Stimulated activated memory B cell treated with anti-CD40 and anti-IgM and Interleukin-4, amounts not matched to agents 10 μg/mL and 1 μg/mL and 100 μg/mL, for 72 hours (primary cell): ENCODE measurements at regions not wholly inside any gene's neighbourhood (a gene's known extent, or its start where the extent isn't known, plus 50 kb on each side); places are given as distances from the start of the nearest gene placed in this dataset.

Experiments used
- ATAC-seq: fragments of 150-1000 bp; cut with Tn5 transposase; 2 replicates; pipeline ENCODE4 v1.10.0; 2021
- H3K27ac Mint-ChIP-seq: one replicate; pipeline ENCODE4 v1.8.0; 2022; ENCODE audit warnings: mild to moderate bottlenecking, mixed read lengths
- H3K27me3 Mint-ChIP-seq: one replicate; pipeline ENCODE4 v1.8.0; 2022; ENCODE audit warnings: mixed read lengths
- H3K36me3 Mint-ChIP-seq: one replicate; pipeline ENCODE4 v1.8.0; 2022; ENCODE audit warnings: mixed read lengths
- H3K4me1 Mint-ChIP-seq: one replicate; pipeline ENCODE4 v1.8.0; 2022; ENCODE audit warnings: mixed read lengths
- H3K4me3 Mint-ChIP-seq: one replicate; pipeline ENCODE4 v1.8.0; 2022; ENCODE audit warnings: mild to moderate bottlenecking, moderate library complexity, mixed read lengths
- H3K9me3 Mint-ChIP-seq: one replicate; pipeline ENCODE4 v1.8.0; 2022; ENCODE audit warnings: mixed read lengths

GRCh38 chr3:63048367-63049326, 173.4 kb upstream of the CADPS start:
- no peak overlapping the region for H3K4me3 Mint-ChIP-seq
- peaks cover 10% of the 10 kb centered on the region for H3K9me3 Mint-ChIP-seq
- peaks cover 7% of the 10 kb centered on the region for H3K36me3 Mint-ChIP-seq
- peaks cover 7% of the 10 kb centered on the region for H3K4me1 Mint-ChIP-seq
- no peak overlapping the region for H3K27ac Mint-ChIP-seq
- H3K27me3 Mint-ChIP-seq, result no peaks in the 10 kb centered on the region
- ATAC-seq, result no peak

GRCh38 chr3:63050548-63051177, 175.4 kb upstream of the CADPS start:
- Mint-ChIP-seq H3K9me3 (peaks cover 2% of the 10 kb centered on the region), H3K27ac (no peak overlapping the region), H3K4me1 (peaks cover 7% of the 10 kb centered on the region), H3K4me3 (no peak overlapping the region), H3K27me3 (no peaks in the 10 kb centered on the region), H3K36me3 (no peaks in the 10 kb centered on the region)
- ATAC-seq, result no peak

DNA sequence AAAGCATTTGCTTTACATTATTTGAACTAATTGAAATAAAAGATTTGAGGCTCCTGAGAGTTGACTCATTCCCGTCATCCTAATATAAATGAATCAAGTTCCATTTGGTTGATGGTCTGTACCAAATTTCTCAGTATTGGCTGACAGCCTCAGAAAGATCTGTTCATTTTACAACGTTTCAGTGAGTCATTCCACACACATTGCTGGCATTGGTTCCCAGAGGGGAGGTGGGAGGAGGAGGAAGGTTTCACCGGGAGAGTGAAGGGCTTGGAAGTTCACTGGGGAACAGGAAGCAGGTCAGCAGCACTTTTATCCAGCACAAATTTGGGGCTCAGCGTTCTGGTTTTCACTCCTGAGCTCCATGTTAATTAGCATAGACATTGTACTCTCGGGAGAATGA, 176.7 kb upstream of the CADPS start:
- Mint-ChIP-seq H3K4me1 (peaks cover 7% of the 10 kb centered on the region), H3K9me3 (peaks cover 2% of the 10 kb centered on the region), H3K27ac (no peak overlapping the region), H3K27me3 (no peaks in the 10 kb centered on the region), H3K36me3 (no peaks in the 10 kb centered on the region), H3K4me3 (no peak overlapping the region)
- ATAC-seq, result no peak

DNA sequence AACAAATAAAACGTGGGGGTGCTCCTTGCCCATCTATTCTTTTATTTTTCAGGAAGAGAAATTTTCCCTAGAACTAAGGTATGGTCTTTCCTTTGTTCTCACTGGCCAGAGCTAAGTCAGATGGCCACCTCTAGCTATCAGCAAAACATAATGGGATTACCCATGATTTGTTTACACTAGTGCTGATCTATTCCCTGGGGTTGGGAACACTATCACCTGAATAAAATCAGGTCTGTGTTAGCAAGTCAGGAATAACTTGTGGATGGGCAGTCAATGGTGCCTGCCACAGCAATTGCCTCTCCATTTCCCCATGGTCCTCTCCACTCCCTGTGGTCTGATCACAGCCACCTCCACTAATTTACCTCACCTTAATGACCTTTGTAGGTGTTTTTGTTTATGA, 181.7 kb upstream of the CADPS start:
- Mint-ChIP-seq H3K27me3 (no peaks in the 10 kb centered on the region), H3K4me3 (no peak overlapping the region), H3K4me1 (no peaks in the 10 kb centered on the region), H3K9me3 (peaks cover under 1% of the 10 kb centered on the region), H3K27ac (no peak overlapping the region), H3K36me3 (no peaks in the 10 kb centered on the region)
- no peak for ATAC-seq

DNA sequence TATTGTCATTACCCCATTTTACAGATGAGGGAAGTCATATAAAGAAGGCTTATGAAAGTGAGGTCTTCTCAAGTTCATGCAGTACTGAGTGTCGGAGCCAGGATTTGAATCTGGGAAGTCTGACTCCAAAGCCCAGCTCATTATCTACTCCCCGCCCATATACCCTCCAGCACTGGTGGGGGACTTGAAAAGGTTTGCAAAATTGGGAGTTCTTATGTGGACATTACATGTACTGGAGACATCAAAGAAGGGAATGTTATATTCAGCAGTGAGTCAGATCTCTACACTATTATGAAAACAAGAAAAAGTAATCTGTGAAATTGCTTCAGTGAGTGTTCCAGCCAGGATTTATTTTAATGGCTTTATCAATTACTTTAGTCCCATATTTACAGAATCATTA, 185.2 kb upstream of the CADPS start:
- ATAC-seq, result no peak
- Mint-ChIP-seq H3K9me3 (peaks cover 3% of the 10 kb centered on the region), H3K27me3 (no peaks in the 10 kb centered on the region), H3K36me3 (no peaks in the 10 kb centered on the region), H3K27ac (no peak overlapping the region), H3K4me1 (no peaks in the 10 kb centered on the region), H3K4me3 (no peak overlapping the region)

DNA sequence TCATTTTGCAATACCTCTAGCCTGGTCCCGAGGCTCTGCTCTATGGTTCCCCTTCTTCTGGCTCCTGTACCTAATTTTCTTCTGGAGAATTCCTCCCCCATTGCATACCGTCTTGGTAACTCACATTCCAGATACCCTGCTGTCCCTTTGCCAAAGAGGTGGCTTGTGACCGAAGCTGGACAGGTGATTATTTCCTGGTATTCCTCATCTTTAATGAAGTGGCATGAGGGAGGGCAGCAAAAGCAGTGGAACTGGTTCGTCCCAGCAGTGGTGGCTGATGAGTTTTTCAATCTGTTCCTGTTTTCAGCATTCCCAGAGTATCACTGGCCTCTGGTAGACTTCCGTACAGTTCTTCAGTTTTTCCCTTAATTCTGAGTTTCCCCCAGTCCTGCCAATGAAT, 186.2 kb upstream of the CADPS start:
- H3K27me3 Mint-ChIP-seq, result no peaks in the 10 kb centered on the region

DNA sequence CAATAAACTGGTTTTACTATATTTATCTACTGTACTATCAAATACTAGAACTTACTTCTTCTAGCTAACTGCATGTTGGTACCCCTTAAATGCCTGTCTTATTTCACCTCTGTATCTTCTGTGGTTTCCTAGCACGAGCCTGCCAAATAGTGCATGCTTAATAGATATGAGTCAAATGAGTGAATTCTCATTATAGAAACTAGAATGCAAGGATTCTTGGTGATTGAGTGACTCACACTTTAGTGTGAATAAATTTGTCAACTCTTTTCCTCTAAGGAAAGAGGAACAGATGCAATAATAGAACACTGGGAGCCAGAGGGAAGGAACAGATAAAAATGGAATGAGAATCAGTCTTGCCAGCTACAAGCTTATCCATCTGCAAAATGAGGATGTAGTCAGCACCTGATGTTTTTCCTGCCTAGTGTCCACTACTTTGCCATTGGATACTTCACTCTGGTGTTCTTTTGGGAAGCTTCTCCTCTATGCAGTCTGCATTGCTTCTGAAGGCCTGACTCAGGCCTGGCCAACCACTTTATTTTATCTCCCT, 189.1 kb upstream of the CADPS start:
- Mint-ChIP-seq H3K4me3 (no peak overlapping the region), H3K36me3 (no peaks in the 10 kb centered on the region), H3K4me1 (no peaks in the 10 kb centered on the region), H3K9me3 (peaks cover 9% of the 10 kb centered on the region), H3K27me3 (no peaks in the 10 kb centered on the region), H3K27ac (no peak overlapping the region)
- ATAC-seq, result no peak

More for the DNA sequence above, 186.2 kb upstream of the CADPS start:
- Mint-ChIP-seq H3K36me3 (no peaks in the 10 kb centered on the region), H3K9me3 (peaks cover 3% of the 10 kb centered on the region), H3K27ac (no peak overlapping the region), H3K4me3 (no peak overlapping the region), H3K4me1 (no peaks in the 10 kb centered on the region)
- no peak for ATAC-seq

- H3K9me3 Mint-ChIP-seq, result peaks cover 5% of the 10 kb centered on the region
- H3K36me3 Mint-ChIP-seq, result no peaks in the 10 kb centered on the region
- no peak overlapping the region for H3K4me3 Mint-ChIP-seq
- H3K27me3 Mint-ChIP-seq, result no peaks in the 10 kb centered on the region
- no peak overlapping the region for H3K27ac Mint-ChIP-seq
- no peaks in the 10 kb centered on the region for H3K4me1 Mint-ChIP-seq
- ATAC-seq, result no peak
Observed at GRCh38 chr3:63067999-63068645, 192.9 kb upstream of the CADPS start.

- Mint-ChIP-seq H3K4me3 (no peak overlapping the region), H3K36me3 (no peaks in the 10 kb centered on the region), H3K27me3 (no peaks in the 10 kb centered on the region)
Observed at GRCh38 chr3:63069806-63070475, 194.7 kb upstream of the CADPS start.

DNA sequence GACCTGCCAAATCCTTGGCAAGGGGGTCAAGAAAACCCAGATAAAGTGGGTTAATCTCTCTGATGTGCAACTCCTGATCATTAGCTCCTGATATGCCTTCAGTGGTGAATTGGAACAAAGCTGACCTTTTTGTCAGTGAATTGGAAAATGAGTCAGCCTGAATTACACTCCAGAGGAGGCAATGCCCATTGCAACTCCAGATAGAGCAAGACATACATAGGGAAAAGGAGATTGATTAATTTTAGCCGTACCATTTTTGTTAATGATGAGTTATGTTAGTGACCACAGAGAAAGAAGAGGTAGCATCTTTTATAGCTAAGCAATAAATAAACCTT, 195.2 kb upstream of the CADPS start:
- no peaks in the 10 kb centered on the region for H3K27me3 Mint-ChIP-seq
- H3K36me3 Mint-ChIP-seq, result no peaks in the 10 kb centered on the region
- no peak for ATAC-seq
- H3K4me3 Mint-ChIP-seq, result no peak overlapping the region
- H3K27ac Mint-ChIP-seq, result no peak overlapping the region
- peaks cover 5% of the 10 kb centered on the region for H3K9me3 Mint-ChIP-seq
- H3K4me1 Mint-ChIP-seq, result no peaks in the 10 kb centered on the region

More at GRCh38 chr3:63069806-63070475, 194.7 kb upstream of the CADPS start:
- H3K9me3 Mint-ChIP-seq, result peaks cover 5% of the 10 kb centered on the region
- H3K4me1 Mint-ChIP-seq, result no peaks in the 10 kb centered on the region
- no peak overlapping the region for H3K27ac Mint-ChIP-seq
- ATAC-seq, result no peak

- Mint-ChIP-seq H3K27ac (no peak overlapping the region), H3K36me3 (no peaks in the 10 kb centered on the region), H3K9me3 (no peaks in the 10 kb centered on the region), H3K4me3 (no peak overlapping the region), H3K27me3 (no peaks in the 10 kb centered on the region), H3K4me1 (no peaks in the 10 kb centered on the region)
- no peak for ATAC-seq
Observed at GRCh38 chr3:63076357-63076756, 201.1 kb upstream of the CADPS start.

DNA sequence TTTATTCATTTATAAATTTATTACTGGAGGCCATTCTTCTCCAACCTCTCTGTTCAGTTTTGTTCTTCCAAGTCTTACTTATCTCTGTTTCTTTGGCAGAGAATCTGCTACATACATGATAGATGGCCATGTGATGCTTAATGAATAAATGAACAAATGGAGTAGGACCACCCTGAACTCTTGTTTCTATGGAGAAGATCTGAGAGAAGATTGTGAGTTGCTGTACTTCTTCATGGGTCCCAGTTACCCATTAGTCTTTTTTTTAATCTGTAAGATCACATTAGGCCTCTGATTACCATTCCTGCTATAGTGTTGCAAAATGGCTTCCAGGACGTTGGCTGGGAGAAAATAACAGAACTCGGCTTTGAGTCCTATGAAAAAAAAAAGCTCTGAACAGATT, 191.9 kb upstream of the SYNPR start:
- Mint-ChIP-seq H3K27ac (no peak overlapping the region), H3K9me3 (peaks cover 7% of the 10 kb centered on the region), H3K4me3 (no peak overlapping the region), H3K27me3 (no peaks in the 10 kb centered on the region), H3K36me3 (no peaks in the 10 kb centered on the region), H3K4me1 (no peaks in the 10 kb centered on the region)
- no peak for ATAC-seq

DNA sequence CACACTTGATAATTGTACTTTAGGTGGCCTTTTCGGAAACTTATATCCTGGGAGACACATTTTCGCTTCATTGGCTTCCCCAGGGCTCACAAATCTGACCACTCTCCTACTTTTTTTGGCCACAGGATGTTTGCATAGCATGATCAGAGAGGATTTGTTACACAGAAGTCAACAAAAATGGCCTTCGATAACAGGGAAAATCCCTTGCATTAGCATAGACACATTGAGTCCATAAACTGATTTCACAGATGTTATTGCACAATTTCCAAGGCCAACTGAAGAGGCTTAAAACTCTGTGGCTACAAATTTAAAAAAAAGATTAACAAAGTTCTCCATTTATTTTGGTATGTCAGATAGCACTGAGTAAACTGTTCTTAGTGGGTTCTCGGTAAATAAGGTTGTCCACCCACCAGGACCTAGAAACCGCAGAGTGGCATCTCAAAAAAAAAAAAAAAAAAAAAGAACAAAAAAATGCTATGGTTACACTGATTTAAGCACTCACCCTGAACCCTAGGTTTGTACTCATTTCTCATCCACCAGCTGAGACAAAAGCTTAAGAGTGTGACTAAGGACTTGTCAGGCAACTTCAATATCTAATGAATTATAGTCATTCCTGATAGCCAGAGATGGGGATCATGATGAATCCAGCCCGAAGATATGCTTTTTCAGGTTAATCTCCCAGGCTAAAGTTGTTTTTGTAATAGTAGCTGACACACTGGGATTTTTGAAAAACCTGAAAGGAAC, 188.9 kb upstream of the SYNPR start:
- Mint-ChIP-seq H3K4me1 (no peaks in the 10 kb centered on the region), H3K27me3 (no peaks in the 10 kb centered on the region), H3K4me3 (no peak overlapping the region), H3K9me3 (no peaks in the 10 kb centered on the region), H3K27ac (no peak overlapping the region), H3K36me3 (no peaks in the 10 kb centered on the region)
- no peak for ATAC-seq

DNA sequence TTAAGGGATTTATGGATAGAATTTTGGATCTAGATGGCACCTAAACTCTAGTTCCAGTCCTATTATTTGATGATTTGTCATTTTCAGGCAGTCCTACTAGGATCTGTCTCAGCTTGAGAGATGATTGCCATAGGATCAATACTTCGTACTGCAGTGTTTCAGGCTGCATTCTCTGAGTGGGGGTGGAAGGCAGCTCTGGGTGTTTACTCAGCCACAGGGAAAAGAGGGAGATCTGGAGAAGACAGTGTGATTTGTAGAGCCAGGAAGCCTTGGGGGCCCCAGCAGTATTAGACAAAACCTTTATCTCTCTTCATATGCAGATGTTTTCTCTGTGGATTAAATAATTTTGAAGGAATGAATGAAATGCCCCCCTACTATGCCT, 188.4 kb upstream of the SYNPR start:
- peak; percentile 28 for ATAC-seq
- Mint-ChIP-seq H3K36me3 (no peaks in the 10 kb centered on the region), H3K27ac (no peak overlapping the region), H3K4me3 (no peak overlapping the region), H3K4me1 (no peaks in the 10 kb centered on the region), H3K27me3 (no peaks in the 10 kb centered on the region), H3K9me3 (no peaks in the 10 kb centered on the region)
